Calu3 (cell line): ENCODE measurements at regions not wholly inside any gene's neighbourhood (a gene's known extent, or its start where the extent isn't known, plus 50 kb on each side); places are given as distances from the start of the nearest gene placed in this dataset.

Source experiments
- BruUV-seq: library from RNA; stranded (reverse); fragments of 400-500 nt; replicated peaks from 2 replicates; lab custom pipeline; 2021; lab: Mats Ljungman, UMichigan
- CTCF ChIA-PET: fragments of 300-600 bp; sonication (Branson Sonifier 250); formaldehyde crosslinking; loops from one replicate; lab custom pipeline; 2022; ENCODE audit warnings: antibody characterized with exemption; lab: Charles Lee
- DNase-seq: peaks from one replicate; pipeline ENCODE4 v3.0.0; 2022
- H3K27ac Mint-ChIP-seq: one replicate; pipeline ENCODE4 v1.8.0; 2022; ENCODE audit warnings: mixed read lengths; ENCODE audit not compliant: unreplicated experiment
- H3K27me3 Mint-ChIP-seq: one replicate; pipeline ENCODE4 v1.8.0; 2022; ENCODE audit warnings: mixed read lengths; ENCODE audit not compliant: unreplicated experiment
- H3K36me3 Mint-ChIP-seq: one replicate; pipeline ENCODE4 v1.8.0; 2022; ENCODE audit warnings: mild to moderate bottlenecking, moderate library complexity, mixed read lengths; ENCODE audit not compliant: insufficient read depth, unreplicated experiment
- H3K4me1 Mint-ChIP-seq: one replicate; pipeline ENCODE4 v1.8.0; 2022; ENCODE audit warnings: mild to moderate bottlenecking, low read depth, mixed read lengths; ENCODE audit not compliant: unreplicated experiment
- H3K4me3 Mint-ChIP-seq: one replicate; pipeline ENCODE4 v1.8.0; 2022; ENCODE audit warnings: mild to moderate bottlenecking, low read depth, moderate library complexity, mixed read lengths; ENCODE audit not compliant: unreplicated experiment
- H3K9me3 Mint-ChIP-seq: one replicate; pipeline ENCODE4 v1.8.0; 2022; ENCODE audit warnings: low read depth, mixed read lengths; ENCODE audit not compliant: unreplicated experiment
- intact Hi-C: fragments of 100-400 bp; cut with micrococcal nuclease; formaldehyde crosslinking; loops from one replicate; pipeline ENCODE4 v1.10.0; 2022; ENCODE audit not compliant: unreplicated experiment
- TF ChIP-seq, protein P1 (sequence below): fragments of 200-600 bp; IDR thresholded peaks from one replicate; pipeline ENCODE4 v1.8.0; 2022; ENCODE audit warnings: antibody characterized with exemption; ENCODE audit not compliant: unreplicated experiment

DNA sequence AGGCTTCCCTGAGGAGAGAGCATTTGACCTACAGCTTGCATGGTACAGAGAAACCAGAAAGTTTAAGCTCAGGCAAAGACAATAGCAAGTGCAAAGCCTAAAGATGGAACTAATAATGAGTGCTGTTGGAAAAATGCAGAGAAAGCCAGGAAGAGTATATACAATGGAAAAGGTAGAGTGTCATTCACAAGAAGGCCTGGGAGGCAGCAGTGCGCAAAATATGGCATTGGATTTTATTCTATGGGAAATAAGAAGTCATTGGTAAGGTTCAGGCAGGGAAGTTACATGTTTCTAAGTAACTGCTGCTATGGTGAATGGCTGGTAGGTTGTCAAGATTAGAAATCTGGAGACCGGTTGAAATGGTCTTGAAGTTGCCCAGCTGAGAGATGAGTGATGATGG, 2167.3 kb upstream of the CELF4 start:
- no peak overlapping the region for H3K4me3 Mint-ChIP-seq
- TF ChIP-seq, protein P1, sequence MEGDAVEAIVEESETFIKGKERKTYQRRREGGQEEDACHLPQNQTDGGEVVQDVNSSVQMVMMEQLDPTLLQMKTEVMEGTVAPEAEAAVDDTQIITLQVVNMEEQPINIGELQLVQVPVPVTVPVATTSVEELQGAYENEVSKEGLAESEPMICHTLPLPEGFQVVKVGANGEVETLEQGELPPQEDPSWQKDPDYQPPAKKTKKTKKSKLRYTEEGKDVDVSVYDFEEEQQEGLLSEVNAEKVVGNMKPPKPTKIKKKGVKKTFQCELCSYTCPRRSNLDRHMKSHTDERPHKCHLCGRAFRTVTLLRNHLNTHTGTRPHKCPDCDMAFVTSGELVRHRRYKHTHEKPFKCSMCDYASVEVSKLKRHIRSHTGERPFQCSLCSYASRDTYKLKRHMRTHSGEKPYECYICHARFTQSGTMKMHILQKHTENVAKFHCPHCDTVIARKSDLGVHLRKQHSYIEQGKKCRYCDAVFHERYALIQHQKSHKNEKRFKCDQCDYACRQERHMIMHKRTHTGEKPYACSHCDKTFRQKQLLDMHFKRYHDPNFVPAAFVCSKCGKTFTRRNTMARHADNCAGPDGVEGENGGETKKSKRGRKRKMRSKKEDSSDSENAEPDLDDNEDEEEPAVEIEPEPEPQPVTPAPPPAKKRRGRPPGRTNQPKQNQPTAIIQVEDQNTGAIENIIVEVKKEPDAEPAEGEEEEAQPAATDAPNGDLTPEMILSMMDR = no peak
- no TSS peak for BruUV-seq
- no peak overlapping the region for H3K27ac Mint-ChIP-seq
- CTCF ChIA-PET = no interaction called here
- H3K27me3 Mint-ChIP-seq = no peaks in the 10 kb centered on the region
- intact Hi-C loops = no loop called here
- H3K9me3 Mint-ChIP-seq = no peaks in the 10 kb centered on the region
- H3K36me3 Mint-ChIP-seq = no peaks in the 10 kb centered on the region
- no peak for DNase-seq
- H3K4me1 Mint-ChIP-seq = no peaks in the 10 kb centered on the region

DNA sequence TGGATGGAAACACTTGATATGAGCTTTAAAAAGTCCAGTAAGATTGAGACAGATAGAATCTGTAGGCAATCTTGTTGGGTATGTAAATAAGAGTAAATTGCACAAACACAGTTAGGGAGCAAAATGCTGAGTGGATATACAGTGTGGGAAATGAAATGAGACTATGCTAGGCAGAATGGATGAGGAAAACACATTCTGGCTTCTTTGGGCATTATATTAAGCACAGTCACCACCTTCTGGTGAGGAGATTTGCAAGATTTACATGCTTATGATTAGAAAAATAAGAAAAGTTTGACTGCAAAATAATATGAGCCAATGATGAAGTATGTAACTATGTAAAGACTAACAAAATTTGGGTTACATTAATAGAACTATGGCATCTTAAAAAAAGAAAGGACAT, 2165.0 kb upstream of the CELF4 start:
- Mint-ChIP-seq H3K27me3 (no peaks in the 10 kb centered on the region), H3K4me1 (no peaks in the 10 kb centered on the region), H3K36me3 (no peaks in the 10 kb centered on the region), H3K9me3 (no peaks in the 10 kb centered on the region), H3K4me3 (no peak overlapping the region), H3K27ac (no peak overlapping the region)
- intact Hi-C loops = no loop called here
- BruUV-seq = no TSS peak
- CTCF ChIA-PET = no interaction called here
- DNase-seq = no peak
- TF ChIP-seq, protein P1 = no peak

DNA sequence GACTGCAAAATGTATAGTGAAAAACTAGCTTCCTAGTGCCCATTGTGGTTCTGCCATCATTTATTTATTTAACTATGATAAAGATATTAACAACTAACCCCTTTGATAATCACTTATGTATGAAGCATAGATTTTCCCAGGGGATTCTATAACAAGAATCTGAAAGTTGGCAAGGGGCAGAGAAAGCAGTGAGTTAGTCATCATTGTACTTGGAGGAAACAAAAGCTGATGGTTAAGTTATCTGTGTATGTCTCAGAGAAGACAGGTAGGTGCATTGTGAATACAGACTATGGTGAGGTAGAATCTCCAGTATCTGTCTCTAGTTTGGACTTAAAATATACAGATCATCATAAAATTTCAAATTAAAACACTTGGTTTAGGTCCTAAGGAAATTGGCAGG, 2159.1 kb upstream of the CELF4 start:
- Mint-ChIP-seq H3K4me1 (no peaks in the 10 kb centered on the region), H3K27me3 (no peaks in the 10 kb centered on the region), H3K9me3 (no peaks in the 10 kb centered on the region), H3K36me3 (no peaks in the 10 kb centered on the region), H3K27ac (no peak overlapping the region), H3K4me3 (no peak overlapping the region)
- TF ChIP-seq, protein P1 = no peak
- intact Hi-C loops = no loop called here
- BruUV-seq = no TSS peak
- CTCF ChIA-PET = no interaction called here
- no peak for DNase-seq

DNA sequence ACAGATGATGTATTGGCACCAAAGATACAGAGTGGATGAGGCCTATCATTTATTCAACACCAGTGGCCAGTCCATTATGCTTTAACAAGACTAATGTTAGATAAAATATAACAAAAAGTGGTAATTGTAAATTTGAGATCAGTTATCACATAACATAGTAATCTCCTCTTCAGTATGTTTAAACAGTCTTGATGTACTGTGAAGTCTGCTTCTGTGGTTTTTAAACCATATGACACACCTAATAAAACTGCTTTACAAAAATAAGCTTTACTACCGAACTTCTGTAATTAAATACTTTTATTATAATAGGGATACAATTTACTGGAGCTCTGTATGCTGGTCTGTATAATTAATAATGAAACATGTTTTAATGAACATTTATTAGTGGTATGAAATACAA, 2156.1 kb upstream of the CELF4 start:
- no peak for DNase-seq
- Mint-ChIP-seq H3K27me3 (no peaks in the 10 kb centered on the region), H3K27ac (no peak overlapping the region), H3K36me3 (no peaks in the 10 kb centered on the region), H3K4me3 (no peak overlapping the region), H3K4me1 (no peaks in the 10 kb centered on the region), H3K9me3 (no peaks in the 10 kb centered on the region)
- TF ChIP-seq, protein P1 = no peak
- intact Hi-C loops = no loop called here
- BruUV-seq = no TSS peak
- CTCF ChIA-PET = no interaction called here
